ENCODE measurements at regions not wholly inside any gene's neighbourhood (a gene's known extent, or its start where the extent isn't known, plus 50 kb on each side); places are given as distances from the start of the nearest gene placed in this dataset.

DNA sequence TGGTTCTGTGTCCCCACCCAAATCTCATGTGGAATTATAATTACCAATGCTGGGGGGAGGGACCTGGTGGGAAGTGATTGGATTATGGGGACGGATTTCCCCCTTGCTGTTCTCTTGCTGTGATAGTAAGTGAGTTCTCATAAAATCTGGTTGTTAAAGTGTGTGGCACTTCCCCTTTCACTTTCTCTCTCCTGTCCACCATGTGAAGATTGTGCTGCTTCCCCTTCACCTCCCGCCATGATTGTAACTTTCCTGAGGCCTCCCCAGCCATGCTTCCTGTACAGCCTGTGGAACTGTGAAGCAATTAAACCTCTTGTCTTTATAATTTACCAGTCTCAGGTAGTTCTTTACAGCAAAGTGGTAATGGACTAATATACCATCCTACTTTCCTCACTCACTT is 289.6 kb downstream of the EFHB start:
- TF ChIP-seq GATA3 (IDR thresholded peaks at IDR 0.05; ENCODE audit: low read depth, low read length) = no peak
- TF ChIP-seq GATA2 (IDR thresholded peaks at IDR 0.05; ENCODE audit: low read depth, low read length) = no peak

DNA sequence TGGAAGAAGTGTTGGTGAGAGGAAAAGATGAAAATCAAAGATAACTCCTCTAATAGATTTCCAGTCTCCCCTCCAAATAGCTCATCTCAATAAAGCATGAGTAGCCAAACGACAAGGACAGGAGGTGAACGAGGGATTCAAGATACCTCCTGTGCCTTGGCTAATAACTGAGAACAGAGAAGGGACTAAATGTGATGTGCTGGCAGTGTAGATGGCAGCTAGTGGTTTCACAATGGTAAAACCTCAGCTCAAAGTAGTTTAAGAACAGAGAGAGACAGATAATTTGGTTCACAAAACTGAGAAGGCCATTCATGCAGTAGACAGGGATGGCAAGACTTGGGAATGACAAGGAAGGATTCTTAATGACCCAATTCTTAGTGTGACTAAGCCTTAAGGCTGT is 292.6 kb downstream of the EFHB start:
- TF ChIP-seq GATA3 (IDR thresholded peaks at IDR 0.05; ENCODE audit: low read depth, low read length) = no peak
- TF ChIP-seq GATA2 (IDR thresholded peaks at IDR 0.05; ENCODE audit: low read depth, low read length) = no peak

DNA sequence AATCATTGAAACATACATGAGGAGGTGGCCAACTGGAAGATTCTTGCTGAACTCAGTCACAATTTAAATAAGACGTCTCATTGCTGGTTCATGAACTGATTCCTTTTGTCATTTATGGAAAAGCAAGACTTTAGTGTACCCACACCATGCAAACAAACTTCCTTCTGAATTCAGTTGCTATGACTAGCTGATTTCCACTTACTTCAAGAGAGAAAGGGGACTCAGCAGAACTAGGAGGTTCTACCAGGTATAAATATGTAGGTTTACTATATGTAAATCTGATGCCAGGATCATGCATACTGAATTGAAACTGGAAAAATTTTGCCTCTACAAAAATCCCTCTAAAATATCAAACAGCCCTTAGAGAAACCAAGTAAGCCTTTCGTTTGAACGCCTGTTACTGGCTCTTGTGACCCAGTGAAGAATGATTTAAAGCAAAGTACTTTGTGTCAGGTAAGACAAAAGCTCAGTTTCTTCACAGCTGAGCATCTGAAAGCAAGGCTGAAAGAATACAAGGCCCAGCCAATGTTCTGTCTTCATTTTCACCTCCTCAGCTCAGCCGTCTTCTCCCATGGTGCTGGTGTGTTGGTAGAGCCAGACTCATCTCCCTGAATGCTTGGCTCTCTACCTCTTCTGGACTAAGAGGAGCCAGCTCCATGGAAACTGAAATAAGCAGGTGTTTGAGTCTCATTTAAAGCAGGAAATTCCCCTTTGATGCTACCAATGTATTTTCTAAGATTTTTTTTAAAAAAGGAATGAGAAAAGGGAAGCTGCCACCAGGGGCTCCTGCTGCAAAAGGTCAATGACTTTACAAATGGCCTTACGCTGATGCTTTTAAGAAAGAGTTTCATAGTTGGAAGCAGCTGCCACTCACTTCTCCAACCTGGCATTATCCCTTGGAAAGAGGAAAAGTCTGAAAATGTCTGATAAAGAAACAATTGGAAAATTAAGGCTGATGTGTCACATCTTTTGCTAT is 301.6 kb downstream of the EFHB start:
- TF ChIP-seq GATA2 (IDR thresholded peaks at IDR 0.05; ENCODE audit: low read depth, low read length) = no peak
- TF ChIP-seq GATA3 (IDR thresholded peaks at IDR 0.05; ENCODE audit: low read depth, low read length) = no peak

DNA sequence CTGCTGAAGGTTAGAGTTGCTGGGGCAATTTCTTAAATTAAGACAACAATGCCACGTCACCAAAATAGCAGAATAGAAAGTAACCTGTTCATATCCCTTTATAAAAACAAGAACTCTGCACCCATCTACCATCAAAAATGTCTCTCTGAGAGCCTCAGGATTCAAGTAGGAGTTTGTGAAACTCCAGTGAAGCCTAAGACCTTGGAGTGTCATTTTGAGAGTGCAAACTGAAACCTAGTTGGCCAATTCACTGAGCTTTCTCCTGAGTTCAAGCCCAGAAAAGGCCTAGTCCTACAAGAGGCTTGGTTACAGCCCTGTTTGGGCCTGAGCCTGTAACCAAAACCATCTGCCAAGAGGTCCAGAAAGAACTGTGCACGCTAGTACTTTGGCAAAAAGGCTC is 335.1 kb downstream of the EFHB start:
- TF ChIP-seq GATA2 (IDR thresholded peaks at IDR 0.05; ENCODE audit: low read depth, low read length) = no peak
- no peak for TF ChIP-seq GATA3 (IDR thresholded peaks at IDR 0.05; ENCODE audit: low read depth, low read length)

DNA sequence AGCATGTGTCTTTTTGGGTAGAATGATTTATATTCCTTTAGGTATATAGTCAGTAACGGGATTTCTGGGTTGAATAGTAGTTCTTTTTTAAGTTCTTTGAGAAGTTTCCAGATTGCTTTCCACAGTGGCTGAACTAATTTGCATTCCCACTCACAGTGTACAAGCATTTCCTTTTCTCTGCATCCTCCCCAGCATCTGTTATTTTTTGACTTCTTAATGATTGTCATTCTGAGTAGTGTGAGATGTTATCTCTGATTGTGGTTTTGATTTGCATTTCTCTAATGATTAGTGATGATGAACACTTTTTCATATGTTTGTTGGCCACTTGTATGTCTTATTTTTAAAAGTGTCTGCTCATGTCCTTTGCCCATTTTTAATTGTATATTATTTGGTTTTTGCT is 337.6 kb downstream of the EFHB start:
- TF ChIP-seq GATA3 (IDR thresholded peaks at IDR 0.05; ENCODE audit: low read depth, low read length) (no peak), GATA2 (IDR thresholded peaks at IDR 0.05; ENCODE audit: low read depth, low read length) (no peak)

DNA sequence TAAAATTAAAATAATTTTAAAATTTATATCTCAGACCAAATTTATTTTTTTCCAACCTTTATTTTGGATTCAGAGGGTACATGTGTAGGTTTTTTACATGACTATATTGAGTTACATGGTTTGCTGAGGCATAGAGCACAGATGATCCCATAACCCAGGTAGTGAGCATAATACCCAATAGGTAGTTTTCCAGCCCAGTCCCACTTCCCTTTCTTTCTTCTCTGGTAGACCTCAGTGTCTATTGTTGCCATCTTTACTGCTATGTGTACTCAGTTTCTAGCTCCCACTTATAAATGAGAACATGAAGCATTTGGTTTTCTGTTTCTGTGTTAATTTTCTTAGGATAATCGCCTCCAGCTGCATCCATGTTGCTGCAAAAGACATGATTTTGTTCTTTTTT is 338.1 kb downstream of the EFHB start:
- no peak for TF ChIP-seq GATA2 (IDR thresholded peaks at IDR 0.05; ENCODE audit: low read depth, low read length)
- TF ChIP-seq GATA3 (IDR thresholded peaks at IDR 0.05; ENCODE audit: low read depth, low read length) = no peak
